ENCODE measurements at regions not wholly inside any gene's neighbourhood (a gene's known extent, or its start where the extent isn't known, plus 50 kb on each side); places are given as distances from the start of the nearest gene placed in this dataset.
A peak's percentile ranks its signal among the peaks of the same experiment; 100 is the strongest.

GRCh38 chr10:124177180-124177518, 83.8 kb upstream of the CHST15 start:
- 88 to 89% methylated on average over 1 to 5 of the region's 5 CpGs for WGBS, 2 experiments (ENCODE audit: insufficient coverage in 1 of 2, insufficient read length in 1 of 2)
- H3K4me1 Mint-ChIP-seq: no peaks in the 10 kb centered on the region
- no peak overlapping the region for H3K27ac Mint-ChIP-seq
- no peak overlapping the region for H3K27ac ChIP-seq (ENCODE audit: low read depth, low read length)
- DNase-seq: no peak
- no peaks in the 10 kb centered on the region for H3K36me3 Mint-ChIP-seq (ENCODE audit: low read depth)
- no peak overlapping the region for H3K4me3 ChIP-seq (ENCODE audit: low read length)
- H3K36me3 ChIP-seq (ENCODE audit: control insufficient read depth, insufficient read depth, low read length): no peaks in the 10 kb centered on the region
- no peak overlapping the region for H3K9ac ChIP-seq (ENCODE audit: extremely low read depth, low read length, poor library complexity, severe bottlenecking)
- no peaks in the 10 kb centered on the region for H3K4me1 ChIP-seq (ENCODE audit: control insufficient read depth, insufficient read depth, low read length)
- H3K9me3 Mint-ChIP-seq: no peaks in the 10 kb centered on the region
- no peaks in the 10 kb centered on the region for H3K9me3 ChIP-seq (ENCODE audit: control insufficient read depth, low read length)
- no peaks in the 10 kb centered on the region for H3K27me3 Mint-ChIP-seq (ENCODE audit: insufficient read depth)
- H3K27me3 ChIP-seq (ENCODE audit: control insufficient read depth, insufficient read depth, low read length, poor library complexity, severe bottlenecking): no peaks in the 10 kb centered on the region
- TF ChIP-seq CTCF (conservative IDR thresholded peaks at IDR 0.05): no peak
- H3K4me3 Mint-ChIP-seq: no peak overlapping the region

GRCh38 chr10:124176349-124177179, 83.2 kb upstream of the CHST15 start:
- no peak for TF ChIP-seq CTCF (conservative IDR thresholded peaks at IDR 0.05)
- Histone ChIP-seq H3K27ac (ENCODE audit: low read depth, low read length) (no peak overlapping the region), H3K36me3 (ENCODE audit: control insufficient read depth, insufficient read depth, low read length) (no peaks in the 10 kb centered on the region), H3K27me3 (ENCODE audit: control insufficient read depth, insufficient read depth, low read length, poor library complexity, severe bottlenecking) (no peaks in the 10 kb centered on the region), H3K9ac (ENCODE audit: extremely low read depth, low read length, poor library complexity, severe bottlenecking) (no peak overlapping the region), H3K4me3 (ENCODE audit: low read length) (no peak overlapping the region), H3K9me3 (ENCODE audit: control insufficient read depth, low read length) (no peaks in the 10 kb centered on the region), H3K4me1 (ENCODE audit: control insufficient read depth, insufficient read depth, low read length) (no peaks in the 10 kb centered on the region)
- no peaks in the 10 kb centered on the region for H3K27me3 Mint-ChIP-seq (ENCODE audit: insufficient read depth)
- WGBS, 2 experiments (ENCODE audit: insufficient coverage in 1 of 2, insufficient read length in 1 of 2): 94% methylated on average over 11 to 15 of the region's 15 CpGs
- no peak for DNase-seq
- H3K4me1 Mint-ChIP-seq: no peaks in the 10 kb centered on the region
- no peaks in the 10 kb centered on the region for H3K9me3 Mint-ChIP-seq
- H3K36me3 Mint-ChIP-seq (ENCODE audit: low read depth): no peaks in the 10 kb centered on the region
- H3K4me3 Mint-ChIP-seq: no peak overlapping the region
- H3K27ac Mint-ChIP-seq: no peak overlapping the region

GRCh38 chr10:124175701-124176348, 82.4 kb upstream of the CHST15 start:
- no peak overlapping the region for H3K4me3 ChIP-seq (ENCODE audit: low read length)
- H3K4me1 ChIP-seq (ENCODE audit: control insufficient read depth, insufficient read depth, low read length): no peaks in the 10 kb centered on the region
- no peak overlapping the region for H3K27ac Mint-ChIP-seq
- DNase-seq: peak; percentile 33
- H3K4me3 Mint-ChIP-seq: no peak overlapping the region
- H3K27me3 ChIP-seq (ENCODE audit: control insufficient read depth, insufficient read depth, low read length, poor library complexity, severe bottlenecking): no peaks in the 10 kb centered on the region
- no peak overlapping the region for H3K27ac ChIP-seq (ENCODE audit: low read depth, low read length)
- no peaks in the 10 kb centered on the region for H3K36me3 Mint-ChIP-seq (ENCODE audit: low read depth)
- WGBS, 2 experiments (ENCODE audit: insufficient coverage in 1 of 2, insufficient read length in 1 of 2): 89 to 92% methylated on average over 6 to 10 of the region's 10 CpGs
- no peaks in the 10 kb centered on the region for H3K27me3 Mint-ChIP-seq (ENCODE audit: insufficient read depth)
- H3K4me1 Mint-ChIP-seq: no peaks in the 10 kb centered on the region
- H3K9me3 Mint-ChIP-seq: no peaks in the 10 kb centered on the region
- H3K9ac ChIP-seq (ENCODE audit: extremely low read depth, low read length, poor library complexity, severe bottlenecking): no peak overlapping the region
- TF ChIP-seq CTCF (conservative IDR thresholded peaks at IDR 0.05): no peak
- H3K36me3 ChIP-seq (ENCODE audit: control insufficient read depth, insufficient read depth, low read length): no peaks in the 10 kb centered on the region
- H3K9me3 ChIP-seq (ENCODE audit: control insufficient read depth, low read length): no peaks in the 10 kb centered on the region
